Activated T-cell treated with anti-CD3 and anti-CD28 coated beads, Interleukin-2, amount 50 U/mL, for 48 hours (primary cell): ENCODE measurements at regions not wholly inside any gene's neighbourhood (a gene's known extent, or its start where the extent isn't known, plus 50 kb on each side); places are given as distances from the start of the nearest gene placed in this dataset.
A peak's percentile ranks its signal among the peaks of the same experiment; 100 is the strongest.
"Not testable (repeated sequence)": the region's sequence is repeated elsewhere in the genome, so short reads cannot be mapped to it uniquely, and the experiment has no call there.

Source experiments
- DNase-seq, 2 experiments: peaks; one replicate each; pipeline ENCODE4 v3.0.0-alpha.2; 2020

DNA sequence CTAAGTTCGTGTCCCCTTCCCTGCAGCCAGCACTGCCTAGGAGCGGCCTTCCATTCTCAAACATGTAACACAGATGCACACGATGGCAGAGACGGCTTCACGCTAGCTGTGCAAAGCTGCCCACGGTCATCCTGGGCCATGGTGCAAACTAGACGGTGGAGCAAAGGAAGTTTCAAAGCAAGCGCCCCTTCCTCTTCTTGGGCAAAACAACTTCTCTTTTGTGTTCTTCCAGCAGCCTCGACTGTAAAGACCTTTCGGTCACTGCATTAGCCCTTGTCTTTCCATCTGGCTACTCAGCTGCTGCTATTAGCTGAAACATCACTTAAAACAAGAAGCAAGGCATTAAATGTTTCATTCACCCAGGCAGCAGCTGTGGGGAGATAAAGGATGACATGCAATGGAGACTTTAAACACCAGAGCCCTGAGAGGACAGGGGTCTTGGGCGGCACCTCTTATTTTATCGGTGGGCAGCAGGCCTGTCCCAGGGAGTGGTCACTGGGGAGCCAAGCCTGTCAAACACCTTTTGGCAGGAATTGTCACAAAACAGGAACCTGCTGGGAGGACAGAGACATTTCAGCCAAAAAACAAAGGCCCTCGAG is 214.8 kb downstream of the KLF6 start:
- no peak for DNase-seq

DNA sequence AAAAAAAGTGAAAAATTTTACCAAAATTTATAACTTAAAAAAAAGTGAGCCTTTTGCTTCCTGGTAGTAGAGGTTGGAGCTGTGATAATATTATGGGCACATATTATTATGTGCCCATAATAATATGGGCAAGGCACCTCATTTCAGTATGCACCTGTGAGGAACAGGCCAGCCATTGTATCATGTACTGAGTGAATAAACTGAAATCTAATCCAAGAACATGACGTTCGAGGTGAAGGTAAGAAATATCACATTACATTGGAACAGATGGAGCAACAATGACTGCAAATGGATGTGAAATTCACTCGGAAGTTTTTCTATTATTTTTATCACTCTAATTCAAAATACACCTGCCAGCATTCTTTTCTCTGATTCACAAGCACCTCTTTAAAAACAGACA is 216.0 kb downstream of the KLF6 start:
- no peak for DNase-seq

DNA sequence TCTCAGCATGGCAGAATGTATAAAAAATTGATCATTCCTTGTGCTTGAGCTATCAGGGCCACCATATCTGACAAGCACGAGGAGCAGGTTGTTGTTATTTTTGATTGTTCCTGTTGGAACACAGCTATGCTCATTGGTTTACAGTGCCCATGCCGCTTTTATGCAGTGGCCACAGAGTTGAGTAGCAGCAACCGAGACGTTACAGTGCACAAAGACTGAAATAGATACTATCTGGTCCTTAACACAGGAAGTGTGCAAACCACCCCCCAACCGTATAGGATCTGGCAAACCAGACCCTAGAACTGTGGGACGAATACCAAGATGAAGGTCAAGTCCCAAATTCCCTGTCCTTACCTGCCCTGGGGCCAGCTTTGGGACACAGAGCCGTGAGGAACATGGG is 216.6 kb downstream of the KLF6 start:
- DNase-seq = no peak

- no peak for DNase-seq
Measured at GRCh38 chr10:3567291-3567963, 217.6 kb downstream of the KLF6 start.

DNA sequence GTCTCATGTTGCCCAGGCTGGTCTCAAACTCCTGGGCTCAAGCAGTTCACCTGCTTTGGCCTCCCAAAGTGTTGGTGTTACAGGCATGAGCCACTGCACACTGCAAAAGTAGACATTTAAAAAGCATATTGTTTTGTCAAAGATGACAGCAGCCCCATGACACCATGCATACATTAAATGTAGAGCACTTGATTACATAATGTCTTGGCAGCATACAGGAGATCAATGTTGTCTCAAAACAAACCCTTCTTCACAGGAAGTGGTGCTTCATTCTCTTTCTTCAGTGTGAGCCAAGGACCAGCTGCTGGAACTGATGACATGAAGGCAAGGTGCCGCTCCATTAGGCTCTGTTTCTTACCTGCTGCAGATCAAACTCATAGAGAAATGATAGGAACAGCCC is 218.4 kb downstream of the KLF6 start:
- DNase-seq = no peak

DNA sequence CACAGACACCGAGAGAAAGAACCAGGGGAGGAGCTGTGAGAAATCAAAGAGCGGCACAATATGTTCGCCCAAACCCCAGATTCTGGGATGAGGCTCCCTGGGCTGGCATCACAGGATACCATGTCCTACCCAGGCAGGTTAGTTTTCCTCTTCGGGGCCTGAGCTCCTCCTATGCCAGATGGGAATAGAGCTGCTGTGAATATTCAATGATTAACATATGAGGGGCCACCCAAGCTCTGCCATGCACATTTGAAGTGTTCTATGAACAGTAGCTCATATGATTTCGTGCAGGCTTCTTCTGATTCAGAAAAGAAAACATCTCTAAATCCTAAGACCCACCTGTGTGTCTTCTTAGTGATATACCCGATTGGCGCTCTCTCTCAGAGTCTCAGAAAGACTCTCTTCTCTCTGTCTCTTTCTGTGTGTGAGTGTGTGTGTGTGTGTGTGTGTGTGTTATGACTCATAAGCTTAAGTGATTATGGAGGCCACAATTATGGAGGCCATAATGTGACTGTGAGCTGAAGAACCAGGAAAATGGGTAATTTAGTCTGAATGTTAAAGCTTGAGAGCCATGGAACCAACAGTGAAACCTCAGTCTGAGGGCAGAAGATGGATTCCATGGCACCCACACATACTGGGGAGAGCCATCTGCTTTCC is 220.5 kb downstream of the KLF6 start:
- DNase-seq = no peak

GRCh38 chr10:3563298-3563697 is 221.7 kb downstream of the KLF6 start:
- peak; percentile 41 to 59 for DNase-seq

DNA sequence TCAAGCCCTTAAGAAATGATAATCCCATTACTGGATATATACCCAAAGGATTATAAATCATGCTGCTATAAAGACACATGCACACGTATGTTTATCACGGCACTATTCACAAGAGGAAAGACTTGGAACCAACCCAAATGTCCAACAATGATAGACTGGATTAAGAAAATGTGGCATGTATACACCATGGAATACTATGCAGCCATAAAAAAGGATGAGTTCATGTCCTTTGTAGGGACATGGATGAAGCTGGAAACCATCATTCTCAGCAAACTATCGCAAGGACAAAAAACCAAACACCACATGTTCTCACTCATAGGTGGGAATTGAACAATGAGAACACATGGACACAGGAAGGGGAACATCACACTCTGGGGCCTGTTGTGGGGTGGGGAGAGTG is 224.4 kb downstream of the KLF6 start:
- not testable (repeated sequence) for DNase-seq

GRCh38 chr10:3559527-3559926 is 225.5 kb downstream of the KLF6 start:
- no peak for DNase-seq

DNA sequence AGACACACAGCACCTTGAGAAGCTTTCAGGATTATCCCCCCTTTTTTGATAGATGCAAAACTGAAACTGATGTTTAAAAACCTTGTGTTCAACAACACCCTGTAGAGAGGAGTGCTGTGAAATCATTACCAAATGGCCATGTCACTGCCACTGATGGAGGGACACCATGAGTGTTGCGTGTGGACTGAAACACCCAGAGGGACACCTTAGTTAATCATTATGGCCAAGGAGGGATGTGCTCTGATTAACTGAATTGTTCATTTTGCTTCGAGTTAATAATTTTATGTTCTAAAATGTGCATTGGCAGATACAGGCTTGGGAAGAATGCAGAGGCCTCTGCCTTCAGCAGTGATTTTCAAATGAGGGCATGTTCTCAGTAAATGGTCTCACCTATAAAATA is 226.0 kb downstream of the KLF6 start:
- no peak for DNase-seq

- not testable (repeated sequence) for DNase-seq
Measured at GRCh38 chr10:3556191-3557017, 228.6 kb downstream of the KLF6 start.

- DNase-seq = peak in 1 of 2 experiments; percentile 31
Measured at GRCh38 chr10:3554121-3554522, 230.9 kb downstream of the KLF6 start.

GRCh38 chr10:3552281-3552680 is 232.7 kb downstream of the KLF6 start:
- DNase-seq = no peak

DNA sequence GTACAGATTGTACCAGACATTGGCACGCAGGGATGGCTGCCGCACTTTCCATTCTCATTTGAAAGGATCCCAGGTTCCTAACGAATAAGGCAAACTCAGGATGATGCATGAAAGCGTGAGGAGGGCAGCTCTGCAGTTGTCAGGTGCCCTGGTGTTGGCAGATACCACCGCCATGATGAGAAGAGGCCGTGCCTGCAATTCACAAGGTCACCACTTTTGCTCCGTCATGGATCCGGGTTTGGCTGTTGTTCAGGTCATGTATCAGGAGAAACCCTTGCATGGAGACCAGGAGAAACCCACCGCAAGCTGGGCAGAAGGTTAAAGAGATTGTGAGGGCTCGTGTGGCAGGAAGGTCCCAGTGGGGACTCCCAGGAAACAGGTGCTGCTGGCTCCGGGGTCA is 233.2 kb downstream of the KLF6 start:
- DNase-seq = no peak

GRCh38 chr10:3549118-3549517 is 235.9 kb downstream of the KLF6 start:
- DNase-seq = no peak

DNA sequence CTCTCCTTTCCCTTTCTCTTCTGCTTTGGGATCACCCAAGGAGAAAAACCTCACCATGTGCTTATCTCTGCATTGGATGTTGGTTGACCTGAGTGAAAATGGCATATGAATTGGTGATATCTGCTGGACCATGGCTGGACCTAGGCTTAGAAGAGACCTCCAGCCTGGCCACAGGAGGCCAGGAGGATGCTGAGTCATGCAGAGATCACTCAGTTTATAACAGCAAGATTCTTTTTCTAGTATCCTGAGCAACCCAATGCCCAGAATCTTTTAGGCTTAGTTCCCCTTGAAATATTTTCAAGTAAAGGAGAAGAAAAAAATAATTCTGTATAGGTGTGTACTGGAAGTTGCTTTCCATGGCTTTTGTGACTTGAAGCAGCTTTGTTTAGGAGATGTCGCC is 236.3 kb downstream of the KLF6 start:
- DNase-seq = no peak

- DNase-seq = no peak
Measured at GRCh38 chr10:3548076-3548475, 236.9 kb downstream of the KLF6 start.

GRCh38 chr10:3544561-3544960 is 240.4 kb downstream of the KLF6 start:
- no peak for DNase-seq

GRCh38 chr10:3542185-3542611 is 242.8 kb downstream of the KLF6 start:
- no peak for DNase-seq

DNA sequence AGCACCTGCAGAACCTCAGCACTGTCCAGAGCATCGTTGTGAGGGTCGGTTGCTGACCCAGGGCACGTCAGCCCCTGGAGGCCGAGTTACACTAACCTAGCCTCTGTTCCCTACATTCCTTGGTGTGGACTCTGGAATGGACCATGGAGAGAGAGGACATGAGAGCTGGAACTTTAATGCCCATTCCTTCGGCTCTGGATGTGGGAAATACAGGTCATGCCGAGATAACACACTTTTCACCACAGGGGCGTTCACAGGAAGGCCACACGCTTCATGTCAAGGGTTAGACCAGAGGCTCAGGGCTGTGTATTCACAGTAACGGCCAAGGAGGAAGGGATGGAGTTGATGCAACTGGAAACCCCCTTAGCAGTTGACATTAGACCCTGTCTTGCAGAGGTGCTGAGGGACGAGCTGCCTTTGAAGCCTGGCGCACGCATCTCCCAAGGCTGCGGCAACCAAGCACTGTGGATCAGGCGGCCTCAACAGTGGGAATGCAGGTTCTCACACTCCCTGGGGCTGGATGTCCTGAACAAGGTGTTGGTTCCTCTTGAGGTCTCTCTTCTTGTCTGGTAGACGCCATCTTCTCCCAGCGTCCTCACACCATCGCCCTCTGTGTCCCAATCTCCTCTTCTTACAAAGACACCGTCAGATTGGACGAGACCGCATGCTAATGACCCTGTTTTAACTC is 245.2 kb downstream of the KLF6 start:
- no peak for DNase-seq

DNA sequence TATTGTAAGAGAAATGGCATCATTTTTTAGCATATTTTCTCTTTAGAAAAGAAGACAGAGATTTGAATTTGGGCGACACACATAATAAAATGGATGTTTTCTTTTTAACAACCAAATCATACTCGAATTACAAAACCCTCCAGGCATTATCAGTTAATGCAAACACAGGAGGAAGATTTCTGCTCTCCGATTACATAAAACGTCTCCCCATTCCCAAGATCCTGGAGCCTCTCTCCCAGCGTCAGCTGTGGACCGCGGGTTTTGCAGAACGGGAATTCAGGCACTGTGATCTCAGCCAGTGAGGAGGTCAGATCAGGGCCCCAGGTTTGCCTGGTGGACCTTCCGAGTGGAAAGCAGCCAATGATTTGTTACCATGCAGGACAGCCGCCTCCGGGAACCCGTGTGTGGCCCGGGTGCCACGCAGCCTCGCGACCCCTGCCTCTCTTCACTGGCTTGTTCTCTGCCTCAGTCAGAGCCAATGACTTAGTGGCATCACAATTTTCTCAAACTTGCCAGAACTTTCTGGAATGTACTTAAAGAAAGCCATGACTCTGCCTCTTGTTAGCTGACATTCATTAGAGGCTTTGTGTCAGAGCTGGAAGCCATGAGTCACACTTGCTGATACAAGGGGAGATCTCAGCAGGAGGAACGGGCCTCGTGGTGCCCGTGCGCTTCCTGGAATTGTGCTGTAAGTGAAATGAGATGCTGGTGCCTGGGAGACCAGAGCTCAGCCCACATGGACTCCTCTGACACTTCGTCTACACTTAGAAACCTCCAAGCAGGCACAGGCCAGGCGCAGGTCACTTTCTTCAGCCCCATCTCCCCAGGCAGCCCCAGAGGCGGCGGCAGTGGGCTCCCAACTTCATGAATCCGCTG is 246.1 kb downstream of the KLF6 start:
- peak; percentile 27 to 40 for DNase-seq

GRCh38 chr10:3538291-3538655 is 246.7 kb downstream of the KLF6 start:
- no peak for DNase-seq
